ENCODE measurements at regions not wholly inside any gene's neighbourhood (a gene's known extent, or its start where the extent isn't known, plus 50 kb on each side); places are given as distances from the start of the nearest gene placed in this dataset.

GRCh38 chr12:47422611-47423010, 283.2 kb downstream of the RPAP3 start:
- TF ChIP-seq CTCF (IDR thresholded peaks at IDR 0.05; ENCODE audit: low read depth, low read length, missing control alignments) = no peak
- no peak overlapping the region for H3K4me3 ChIP-seq (ENCODE audit: low read depth, low read length)
- DNase-seq (ENCODE audit: low read depth) = no peak

GRCh38 chr12:47419497-47419896, 286.3 kb downstream of the RPAP3 start:
- H3K4me3 ChIP-seq (ENCODE audit: low read depth, low read length) = no peak overlapping the region
- TF ChIP-seq CTCF (IDR thresholded peaks at IDR 0.05; ENCODE audit: low read depth, low read length, missing control alignments) = no peak
- no peak for DNase-seq (ENCODE audit: low read depth)

- TF ChIP-seq CTCF (IDR thresholded peaks at IDR 0.05; ENCODE audit: low read depth, low read length, missing control alignments) = no peak
- no peak for DNase-seq (ENCODE audit: low read depth)
- no peak overlapping the region for H3K4me3 ChIP-seq (ENCODE audit: low read depth, low read length)
Measured at GRCh38 chr12:47417955-47418354, 287.9 kb downstream of the RPAP3 start.

GRCh38 chr12:47417121-47417520, 288.7 kb downstream of the RPAP3 start:
- no peak for DNase-seq (ENCODE audit: low read depth)
- no peak for TF ChIP-seq CTCF (IDR thresholded peaks at IDR 0.05; ENCODE audit: low read depth, low read length, missing control alignments)
- H3K4me3 ChIP-seq (ENCODE audit: low read depth, low read length) = no peak overlapping the region

GRCh38 chr12:47415054-47415453, 290.8 kb downstream of the RPAP3 start:
- DNase-seq (ENCODE audit: low read depth) = no peak
- no peak for TF ChIP-seq CTCF (IDR thresholded peaks at IDR 0.05; ENCODE audit: low read depth, low read length, missing control alignments)
- no peak overlapping the region for H3K4me3 ChIP-seq (ENCODE audit: low read depth, low read length)

GRCh38 chr12:47414511-47414910, 291.3 kb downstream of the RPAP3 start:
- TF ChIP-seq CTCF (IDR thresholded peaks at IDR 0.05; ENCODE audit: low read depth, low read length, missing control alignments) = no peak
- DNase-seq (ENCODE audit: low read depth) = no peak

GRCh38 chr12:47413806-47414205, 292.0 kb downstream of the RPAP3 start:
- no peak for DNase-seq (ENCODE audit: low read depth)
- no peak for TF ChIP-seq CTCF (IDR thresholded peaks at IDR 0.05; ENCODE audit: low read depth, low read length, missing control alignments)
- H3K4me3 ChIP-seq (ENCODE audit: low read depth, low read length) = no peak overlapping the region

More at GRCh38 chr12:47414511-47414910, 291.3 kb downstream of the RPAP3 start:
- no peak overlapping the region for H3K4me3 ChIP-seq (ENCODE audit: low read depth, low read length)

All from GM12864 (cell line).